ENCODE measurements at regions not wholly inside any gene's neighbourhood (a gene's known extent, or its start where the extent isn't known, plus 50 kb on each side); places are given as distances from the start of the nearest gene placed in this dataset.

DNA sequence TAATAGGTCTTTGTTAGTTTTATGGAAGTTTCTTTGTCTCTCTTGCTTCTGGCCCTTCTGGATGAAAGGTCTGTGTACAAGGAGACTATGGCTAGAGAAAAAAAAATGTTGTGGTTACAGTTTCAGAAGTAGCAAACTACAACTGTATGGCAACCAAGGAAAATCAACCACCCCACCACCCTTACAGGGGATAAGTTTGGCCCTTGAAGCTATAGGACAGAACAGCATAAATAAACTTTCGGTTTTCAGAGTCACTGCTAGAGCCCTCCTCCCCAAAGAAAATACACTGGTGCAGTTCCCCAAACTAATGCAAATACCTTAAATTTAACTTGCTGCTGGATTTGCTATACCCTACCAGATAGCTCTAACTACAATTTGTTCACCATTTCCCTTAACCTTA is 1216.7 kb downstream of the EFNA5 start:
- no peak for TF ChIP-seq EZH2phosphoT487 (IDR thresholded peaks at IDR 0.05; ENCODE audit: borderline replicate concordance, low read depth, low read length)
- no peak for TF ChIP-seq CTCF (conservative IDR thresholded peaks at IDR 0.05; ENCODE audit: low read length)
- Histone ChIP-seq H3K4me1 (ENCODE audit: insufficient read depth, low read length, poor library complexity, severe bottlenecking) (no peaks in the 10 kb centered on the region), H4K20me1 (ENCODE audit: insufficient read depth, low read length) (no peaks in the 10 kb centered on the region), H3K9me2 (ENCODE audit: insufficient read depth, low read length) (no peaks in the 10 kb centered on the region), H3K27ac (ENCODE audit: low read depth, low read length, poor library complexity, severe bottlenecking) (no peak overlapping the region), H2AFZ (ENCODE audit: low read length) (no peak overlapping the region), H3K4me3 (ENCODE audit: low read depth, low read length, poor library complexity, severe bottlenecking) (no peak overlapping the region), H3K36me3 (ENCODE audit: insufficient read depth, low read length) (no peaks in the 10 kb centered on the region), H3K9me3 (ENCODE audit: low read length) (no peaks in the 10 kb centered on the region), H3K79me2 (ENCODE audit: insufficient read depth, low read depth, low read length) (no peaks in the 10 kb centered on the region), H3K4me2 (ENCODE audit: low read length) (no peak overlapping the region)
- BruUV-seq (replicated peaks) = no TSS peak
- intact Hi-C loops (cut with micrococcal nuclease; ENCODE audit: unreplicated experiment) = no loop called here
- ChIA-PET POLR2A (interaction anchor here (0.7 kb wide), 1 partner anchor 258 kb away, joined by 4 read pairs; no protein-coding TSS in a partner anchor), CTCF (ENCODE audit: unreplicated experiment) (no interaction called here)
- no peak for DNase-seq (ENCODE audit: low spot score)

- Histone ChIP-seq H3K4me1 (ENCODE audit: insufficient read depth, low read length, poor library complexity, severe bottlenecking) (no peaks in the 10 kb centered on the region), H3K4me3 (ENCODE audit: low read depth, low read length, poor library complexity, severe bottlenecking) (no peak overlapping the region), H3K27ac (ENCODE audit: low read depth, low read length, poor library complexity, severe bottlenecking) (no peak overlapping the region), H4K20me1 (ENCODE audit: insufficient read depth, low read length) (no peaks in the 10 kb centered on the region), H3K4me2 (ENCODE audit: low read length) (no peak overlapping the region), H3K79me2 (ENCODE audit: insufficient read depth, low read depth, low read length) (no peaks in the 10 kb centered on the region), H3K9me3 (ENCODE audit: low read length) (no peaks in the 10 kb centered on the region), H3K36me3 (ENCODE audit: insufficient read depth, low read length) (no peaks in the 10 kb centered on the region), H2AFZ (ENCODE audit: low read length) (no peak overlapping the region), H3K9me2 (ENCODE audit: insufficient read depth, low read length) (no peaks in the 10 kb centered on the region)
- DNase-seq (ENCODE audit: low spot score) = no peak
- TF ChIP-seq EZH2phosphoT487 (IDR thresholded peaks at IDR 0.05; ENCODE audit: borderline replicate concordance, low read depth, low read length) (no peak), CTCF (conservative IDR thresholded peaks at IDR 0.05; ENCODE audit: low read length) (no peak)
- CTCF ChIA-PET (ENCODE audit: unreplicated experiment) = no interaction called here
- POLR2A ChIA-PET = no interaction called here
- intact Hi-C loops (cut with micrococcal nuclease; ENCODE audit: unreplicated experiment) = no loop called here
- no TSS peak for BruUV-seq (replicated peaks)
Measured at GRCh38 chr5:106451998-106452397, 1218.7 kb downstream of the EFNA5 start.

- no TSS peak for BruUV-seq (replicated peaks)
- no peaks in the 10 kb centered on the region for H3K4me1 ChIP-seq (ENCODE audit: insufficient read depth, low read length, poor library complexity, severe bottlenecking)
- H3K4me3 ChIP-seq (ENCODE audit: low read depth, low read length, poor library complexity, severe bottlenecking) = no peak overlapping the region
- H2AFZ ChIP-seq (ENCODE audit: low read length) = no peak overlapping the region
- H3K27ac ChIP-seq (ENCODE audit: low read depth, low read length, poor library complexity, severe bottlenecking) = no peak overlapping the region
- no peaks in the 10 kb centered on the region for H3K36me3 ChIP-seq (ENCODE audit: insufficient read depth, low read length)
- CTCF ChIA-PET (ENCODE audit: unreplicated experiment) = no interaction called here
- H4K20me1 ChIP-seq (ENCODE audit: insufficient read depth, low read length) = no peaks in the 10 kb centered on the region
- no peak for DNase-seq (ENCODE audit: low spot score)
- no peaks in the 10 kb centered on the region for H3K79me2 ChIP-seq (ENCODE audit: insufficient read depth, low read depth, low read length)
- H3K9me3 ChIP-seq (ENCODE audit: low read length) = no peaks in the 10 kb centered on the region
- POLR2A ChIA-PET = no interaction called here
- no peak overlapping the region for H3K4me2 ChIP-seq (ENCODE audit: low read length)
- intact Hi-C loops (cut with micrococcal nuclease; ENCODE audit: unreplicated experiment) = no loop called here
- TF ChIP-seq CTCF (conservative IDR thresholded peaks at IDR 0.05; ENCODE audit: low read length) (no peak), EZH2phosphoT487 (IDR thresholded peaks at IDR 0.05; ENCODE audit: borderline replicate concordance, low read depth, low read length) (no peak)
- 0 out of 2 replicates have a peak, but pooled peaks cover 3% of the 10 kb centered on the region for H3K9me2 ChIP-seq (ENCODE audit: insufficient read depth, low read length)
Measured at GRCh38 chr5:106443746-106444145, 1227.0 kb downstream of the EFNA5 start.
